ENCODE measurements at regions not wholly inside any gene's neighbourhood (a gene's known extent, or its start where the extent isn't known, plus 50 kb on each side); places are given as distances from the start of the nearest gene placed in this dataset.

DNA sequence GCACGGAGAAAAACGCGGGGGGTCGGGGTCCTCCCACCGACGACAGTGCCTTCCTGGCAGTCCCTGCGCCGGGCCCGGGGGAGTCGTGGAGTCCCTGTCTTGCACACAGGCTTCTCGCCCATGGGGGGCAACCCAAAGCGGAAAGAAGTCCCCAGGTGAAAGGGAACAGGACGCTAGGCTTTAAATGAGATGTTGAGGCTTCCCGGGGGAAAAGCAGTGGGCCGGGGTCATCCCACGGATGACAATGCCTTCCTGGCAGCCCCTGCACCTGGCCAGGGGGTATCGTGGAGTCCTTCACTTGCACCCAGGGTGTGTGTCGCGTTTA lies 162.9 kb upstream of the ALG10B start:
- no peak for TF ChIP-seq CTCF (IDR thresholded peaks at IDR 0.05)
- no peak for TF ChIP-seq EZH2 (IDR thresholded peaks at IDR 0.05)
